NCI-H2171 treated with DMSO at 0.1 percent for 48 hours (cell line): ENCODE measurements at regions not wholly inside any gene's neighbourhood (a gene's known extent, or its start where the extent isn't known, plus 50 kb on each side); places are given as distances from the start of the nearest gene placed in this dataset.

Source experiments
- DNase-seq: peaks from one replicate; lab custom pipeline; 2025; lab: John Stamatoyannopoulos, UW

GRCh38 chr18:42137693-42138375 is 182.8 kb downstream of the PIK3C3 start:
- peak; percentile 61 for DNase-seq

- peak; percentile 5 for DNase-seq
These were observed 186.4 kb downstream of the PIK3C3 start for GRCh38 chr18:42141439-42141838.

- peak; percentile 75 for DNase-seq
These were observed 200.0 kb downstream of the PIK3C3 start for GRCh38 chr18:42155024-42155423.

- DNase-seq, result no peak
These were observed 201.2 kb downstream of the PIK3C3 start for GRCh38 chr18:42156281-42156680.

- peak; percentile 55 for DNase-seq
These were observed 202.4 kb downstream of the PIK3C3 start for GRCh38 chr18:42157420-42157819.

GRCh38 chr18:42157878-42158277 is 202.8 kb downstream of the PIK3C3 start:
- DNase-seq, result peak; percentile 75

- no peak for DNase-seq
These were observed 204.1 kb downstream of the PIK3C3 start for GRCh38 chr18:42159146-42159545.

- DNase-seq, result no peak
These were observed 208.3 kb downstream of the PIK3C3 start for GRCh38 chr18:42163321-42163720.

GRCh38 chr18:42164556-42164955 is 209.5 kb downstream of the PIK3C3 start:
- DNase-seq, result no peak

- DNase-seq, result no peak
These were observed 211.0 kb downstream of the PIK3C3 start for GRCh38 chr18:42165922-42166513.

- DNase-seq, result no peak
These were observed 213.5 kb downstream of the PIK3C3 start for GRCh38 chr18:42168487-42168886.

- DNase-seq, result no peak
These were observed 213.9 kb downstream of the PIK3C3 start for GRCh38 chr18:42168907-42169306.

- no peak for DNase-seq
These were observed 219.9 kb downstream of the PIK3C3 start for GRCh38 chr18:42174909-42175308.

GRCh38 chr18:42176599-42176998 is 221.6 kb downstream of the PIK3C3 start:
- DNase-seq, result no peak

GRCh38 chr18:42177390-42177789 is 222.4 kb downstream of the PIK3C3 start:
- DNase-seq, result no peak

GRCh38 chr18:42178376-42179080 is 223.5 kb downstream of the PIK3C3 start:
- no peak for DNase-seq

- no peak for DNase-seq
These were observed 224.6 kb downstream of the PIK3C3 start for GRCh38 chr18:42179542-42180121.

- no peak for DNase-seq
These were observed 226.4 kb downstream of the PIK3C3 start for GRCh38 chr18:42181474-42181873.

- DNase-seq, result no peak
These were observed 228.0 kb downstream of the PIK3C3 start for GRCh38 chr18:42182728-42183700.

- no peak for DNase-seq
These were observed 228.7 kb downstream of the PIK3C3 start for GRCh38 chr18:42183746-42184145.

- no peak for DNase-seq
These were observed 229.8 kb downstream of the PIK3C3 start for GRCh38 chr18:42184685-42185477.
